Lower lobe of right lung (tissue), 2 donors: ENCODE measurements at regions not wholly inside any gene's neighbourhood (a gene's known extent, or its start where the extent isn't known, plus 50 kb on each side); places are given as distances from the start of the nearest gene placed in this dataset.
"Not testable (repeated sequence)": the region's sequence is repeated elsewhere in the genome, so short reads cannot be mapped to it uniquely, and the experiment has no call there.

ENCODE experiments used
- ATAC-seq, 2 donors: fragments of 200-7000 bp; cut with Tn5 transposase; one replicate each; pipeline ENCODE4 v1.9.1; 2020 to 2022; ENCODE audit warnings: mild to moderate bottlenecking in 2 of 2, moderate library complexity in 2 of 2
- DNase-seq: peaks from one replicate; pipeline ENCODE4 v3.0.0-alpha.2; 2020
- H3K27ac ChIP-seq: fragments of 200-600 bp; one replicate; pipeline ENCODE4 v1.8.0; 2022
- H3K27me3 ChIP-seq: fragments of 200-600 bp; one replicate; pipeline ENCODE4 v1.8.0; 2022; ENCODE audit warnings: low read depth
- H3K36me3 ChIP-seq: fragments of 200-600 bp; one replicate; pipeline ENCODE4 v1.8.0; 2022; ENCODE audit warnings: mild to moderate bottlenecking
- H3K4me1 ChIP-seq: fragments of 200-600 bp; one replicate; pipeline ENCODE4 v1.8.0; 2022
- H3K4me3 ChIP-seq: fragments of 200-600 bp; one replicate; pipeline ENCODE4 v1.8.0; 2022; ENCODE audit warnings: mild to moderate bottlenecking
- H3K9me3 ChIP-seq: fragments of 200-600 bp; one replicate; pipeline ENCODE4 v1.8.0; 2022
- intact Hi-C: fragments of 100-400 bp; cut with DNase I; formaldehyde crosslinking; loops from one replicate; pipeline ENCODE4 v1.11.0; 2022
- TF ChIP-seq, protein P1 (sequence below): fragments of 200-600 bp; IDR thresholded peaks from one replicate; pipeline ENCODE4 v1.8.0; 2022; ENCODE audit warnings: antibody characterized with exemption, mild to moderate bottlenecking
- donor health status: DM: no; HTN: yes; CAD: no; lungs with severe emphysema.

GRCh38 chr15:87547470-87548181 is 708.9 kb downstream of the NTRK3 start:
- Histone ChIP-seq H3K4me3 (no peak overlapping the region), H3K36me3 (no peaks in the 10 kb centered on the region), H3K27me3 (no peaks in the 10 kb centered on the region), H3K4me1 (no peaks in the 10 kb centered on the region), H3K27ac (no peak overlapping the region), H3K9me3 (no peaks in the 10 kb centered on the region)
- intact Hi-C loops: no loop called here
- TF ChIP-seq, protein P1, sequence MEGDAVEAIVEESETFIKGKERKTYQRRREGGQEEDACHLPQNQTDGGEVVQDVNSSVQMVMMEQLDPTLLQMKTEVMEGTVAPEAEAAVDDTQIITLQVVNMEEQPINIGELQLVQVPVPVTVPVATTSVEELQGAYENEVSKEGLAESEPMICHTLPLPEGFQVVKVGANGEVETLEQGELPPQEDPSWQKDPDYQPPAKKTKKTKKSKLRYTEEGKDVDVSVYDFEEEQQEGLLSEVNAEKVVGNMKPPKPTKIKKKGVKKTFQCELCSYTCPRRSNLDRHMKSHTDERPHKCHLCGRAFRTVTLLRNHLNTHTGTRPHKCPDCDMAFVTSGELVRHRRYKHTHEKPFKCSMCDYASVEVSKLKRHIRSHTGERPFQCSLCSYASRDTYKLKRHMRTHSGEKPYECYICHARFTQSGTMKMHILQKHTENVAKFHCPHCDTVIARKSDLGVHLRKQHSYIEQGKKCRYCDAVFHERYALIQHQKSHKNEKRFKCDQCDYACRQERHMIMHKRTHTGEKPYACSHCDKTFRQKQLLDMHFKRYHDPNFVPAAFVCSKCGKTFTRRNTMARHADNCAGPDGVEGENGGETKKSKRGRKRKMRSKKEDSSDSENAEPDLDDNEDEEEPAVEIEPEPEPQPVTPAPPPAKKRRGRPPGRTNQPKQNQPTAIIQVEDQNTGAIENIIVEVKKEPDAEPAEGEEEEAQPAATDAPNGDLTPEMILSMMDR: no peak
- ATAC-seq (no peak), DNase-seq (no peak)

DNA sequence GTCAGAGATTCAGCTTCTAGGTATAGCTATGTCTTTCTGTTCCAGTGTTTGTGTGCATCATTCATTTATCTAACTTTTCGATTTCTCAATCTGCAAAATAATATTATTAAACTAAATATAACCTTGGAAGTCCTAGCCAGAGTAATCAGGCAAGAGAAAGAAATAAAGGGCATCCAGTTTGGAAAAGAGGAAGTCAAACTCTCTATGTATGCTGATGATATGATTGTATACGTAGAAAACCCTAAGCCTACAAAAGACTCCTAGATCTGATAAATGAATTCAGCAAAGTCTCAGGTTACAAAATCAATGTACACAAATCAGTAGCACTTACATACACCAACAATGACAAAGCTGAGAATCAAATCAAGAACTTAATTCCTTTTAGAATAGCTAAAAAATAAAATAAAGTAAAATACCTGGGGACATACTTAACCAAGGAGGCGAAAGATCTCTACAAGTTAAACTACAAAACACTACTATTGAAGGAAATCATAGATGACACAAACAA is 718.2 kb downstream of the NTRK3 start:
- Histone ChIP-seq H3K4me3 (no peak overlapping the region), H3K36me3 (no peaks in the 10 kb centered on the region), H3K27me3 (no peaks in the 10 kb centered on the region), H3K4me1 (no peaks in the 10 kb centered on the region), H3K9me3 (no peaks in the 10 kb centered on the region), H3K27ac (no peak overlapping the region)
- ATAC-seq (no peak), DNase-seq (no peak)
- TF ChIP-seq, protein P1: no peak
- intact Hi-C loops: no loop called here

DNA sequence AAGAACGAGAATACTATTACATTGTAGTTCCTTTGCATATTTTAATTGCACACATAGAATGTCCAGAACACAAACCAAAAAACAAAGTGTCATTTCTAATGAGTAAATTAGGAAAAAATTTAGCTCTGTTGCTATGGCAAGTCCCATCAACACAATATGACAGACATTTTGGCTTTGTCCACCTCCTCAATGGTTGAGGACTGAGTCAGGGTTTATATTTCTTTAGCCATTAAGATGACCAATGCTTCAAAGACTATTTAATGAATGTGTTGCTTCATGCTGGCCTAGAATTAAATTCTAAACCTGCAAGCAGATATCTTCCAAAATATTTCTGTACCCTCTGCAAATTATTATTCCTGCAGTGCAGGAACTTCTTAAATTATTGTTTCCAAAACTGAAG is 719.2 kb downstream of the NTRK3 start:
- intact Hi-C loops: no loop called here

GRCh38 chr15:87533637-87534036 is 722.9 kb downstream of the NTRK3 start:
- H3K36me3 ChIP-seq, H3K27ac ChIP-seq, H3K4me1 ChIP-seq, H3K4me3 ChIP-seq, intact Hi-C loops, DNase-seq, H3K27me3 ChIP-seq, ATAC-seq, H3K9me3 ChIP-seq: not testable (repeated sequence)

More for the DNA sequence above, 719.2 kb downstream of the NTRK3 start:
- TF ChIP-seq, protein P1: no peak
- Histone ChIP-seq H3K27ac (no peak overlapping the region), H3K9me3 (no peaks in the 10 kb centered on the region), H3K27me3 (no peaks in the 10 kb centered on the region), H3K4me1 (no peaks in the 10 kb centered on the region), H3K4me3 (no peak overlapping the region), H3K36me3 (no peaks in the 10 kb centered on the region)
- ATAC-seq (no peak), DNase-seq (no peak)

- Histone ChIP-seq H3K4me1 (no peaks in the 10 kb centered on the region), H3K27me3 (no peaks in the 10 kb centered on the region), H3K9me3 (no peaks in the 10 kb centered on the region), H3K36me3 (no peaks in the 10 kb centered on the region), H3K4me3 (no peak overlapping the region), H3K27ac (no peak overlapping the region)
- TF ChIP-seq, protein P1: no peak
- DNase-seq (no peak), ATAC-seq (no peak)
- intact Hi-C loops: no loop called here
These were observed 727.7 kb downstream of the NTRK3 start for GRCh38 chr15:87528873-87529272.

DNA sequence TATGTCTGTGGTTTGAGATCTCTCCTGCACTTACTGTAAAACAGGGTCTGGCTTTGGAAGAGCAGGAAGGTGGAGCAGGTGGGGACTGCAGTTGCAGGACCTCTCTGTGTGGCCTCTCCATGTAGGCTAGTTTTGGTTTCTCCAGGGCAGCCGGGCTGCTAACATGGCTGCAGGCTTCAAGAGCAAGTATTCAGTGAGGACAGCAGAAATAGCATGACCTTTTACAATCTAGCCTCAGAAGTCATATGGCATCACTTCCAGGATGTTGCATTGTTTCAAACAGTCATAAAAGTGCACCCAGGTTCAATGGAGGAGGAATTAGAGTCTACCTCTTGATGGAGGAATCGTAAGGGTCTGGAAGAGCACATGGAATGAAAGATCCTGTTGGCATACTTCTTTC is 728.7 kb downstream of the NTRK3 start:
- Histone ChIP-seq H3K27me3 (no peaks in the 10 kb centered on the region), H3K27ac (no peak overlapping the region), H3K36me3 (no peaks in the 10 kb centered on the region), H3K4me3 (no peak overlapping the region), H3K9me3 (no peaks in the 10 kb centered on the region), H3K4me1 (no peaks in the 10 kb centered on the region)
- TF ChIP-seq, protein P1: no peak
- ATAC-seq (no peak), DNase-seq (no peak)
- intact Hi-C loops: no loop called here
